ENCODE measurements at regions not wholly inside any gene's neighbourhood (a gene's known extent, or its start where the extent isn't known, plus 50 kb on each side); places are given as distances from the start of the nearest gene placed in this dataset.

DNA sequence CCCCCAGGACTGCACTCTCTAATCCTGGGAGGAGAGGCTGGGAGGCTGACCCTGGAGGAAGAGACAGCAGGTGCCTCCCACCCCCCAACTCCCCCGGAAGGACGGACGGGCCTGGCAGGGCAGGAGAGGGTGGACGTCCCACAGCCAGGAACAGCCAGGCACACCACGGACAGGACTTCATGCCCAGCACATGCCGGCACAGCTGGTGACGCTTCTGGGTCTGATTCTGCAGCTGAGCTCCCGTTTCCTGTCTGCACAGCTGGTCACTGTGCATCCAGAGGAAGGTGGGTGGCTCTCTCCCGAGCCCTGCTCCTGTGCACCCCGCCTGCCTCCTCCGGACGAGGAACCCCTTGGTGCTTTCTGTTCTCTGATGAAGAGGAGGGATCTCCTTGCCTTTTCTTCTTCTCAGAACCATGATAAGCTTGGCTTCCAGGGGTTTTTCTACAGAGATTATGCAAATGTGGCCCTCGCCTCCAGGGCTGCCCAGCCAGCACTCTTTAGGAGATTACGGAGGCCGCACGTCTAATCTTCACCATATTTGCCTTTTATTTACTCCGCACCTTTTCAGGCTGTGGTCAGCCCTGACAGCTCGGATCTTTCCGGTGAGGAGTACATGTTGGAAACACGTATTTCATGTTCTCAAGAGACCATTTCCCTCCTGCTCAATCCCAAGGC lies 1295.8 kb downstream of the BRD1 start:
- no peak overlapping the region for H3K4me3 ChIP-seq (ENCODE audit: low read length)
- no peak for DNase-seq (ENCODE audit: low read depth, low spot score)

GRCh38 chr22:48531108-48531507 lies 1296.6 kb downstream of the BRD1 start:
- no peak for DNase-seq (ENCODE audit: low read depth, low spot score)
- no peak overlapping the region for H3K4me3 ChIP-seq (ENCODE audit: low read length)

- DNase-seq (ENCODE audit: low read depth, low spot score) = no peak
- H3K4me3 ChIP-seq (ENCODE audit: low read length) = no peak overlapping the region
Observed at GRCh38 chr22:48530666-48531065, 1297.0 kb downstream of the BRD1 start.

GRCh38 chr22:48528221-48528915 lies 1299.3 kb downstream of the BRD1 start:
- no peak overlapping the region for H3K4me3 ChIP-seq (ENCODE audit: low read length)
- no peak for DNase-seq (ENCODE audit: low read depth, low spot score)

GRCh38 chr22:48523761-48524160 lies 1303.9 kb downstream of the BRD1 start:
- no peak for DNase-seq (ENCODE audit: low read depth, low spot score)
- no peak overlapping the region for H3K4me3 ChIP-seq (ENCODE audit: low read length)

DNA sequence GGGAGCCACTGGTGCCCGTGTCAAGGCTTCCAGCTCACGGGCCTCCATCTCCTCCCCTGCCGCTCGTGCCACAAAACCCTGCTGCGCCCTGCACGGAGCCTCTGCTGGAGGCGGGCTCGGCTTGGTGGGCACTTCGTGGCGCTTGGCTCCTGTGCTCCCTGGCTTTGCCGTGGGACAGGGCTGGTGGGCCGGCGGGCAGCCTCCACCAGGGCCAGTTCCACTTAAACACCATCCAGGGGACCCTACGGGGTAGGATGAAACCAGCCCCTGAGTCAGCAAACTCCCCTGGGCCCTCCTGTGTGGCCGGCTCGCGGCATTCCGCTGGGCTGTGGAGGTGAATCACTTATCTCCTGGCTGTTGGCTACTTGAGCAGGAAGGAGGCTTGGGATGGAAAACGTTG lies 1304.6 kb downstream of the BRD1 start:
- no peak for DNase-seq (ENCODE audit: low read depth, low spot score)

DNA sequence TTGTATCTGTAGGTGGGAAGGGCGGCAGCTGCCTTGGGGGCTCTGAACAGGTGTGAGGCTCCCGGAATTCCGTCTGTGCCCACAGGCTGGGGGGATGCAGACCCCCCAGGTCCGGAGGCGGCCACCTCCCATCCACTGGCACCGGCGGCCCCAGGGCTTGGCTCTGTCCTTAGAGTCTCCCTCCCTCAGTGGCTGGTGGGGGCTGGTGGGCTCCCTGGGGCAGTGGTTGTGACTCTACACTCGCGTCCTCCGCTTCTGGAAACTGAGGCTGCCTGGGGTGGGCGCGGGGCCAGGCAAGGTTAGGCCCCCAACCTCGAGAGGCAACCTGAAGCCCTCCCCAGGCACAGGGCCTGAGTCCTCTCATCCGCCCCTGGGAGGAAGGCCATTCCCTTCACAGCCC lies 1305.4 kb downstream of the BRD1 start:
- DNase-seq (ENCODE audit: low read depth, low spot score) = no peak
- H3K4me3 ChIP-seq (ENCODE audit: low read length) = no peak overlapping the region

More for the DNA sequence above, 1304.6 kb downstream of the BRD1 start:
- H3K4me3 ChIP-seq (ENCODE audit: low read length) = no peak overlapping the region

GRCh38 chr22:48520884-48521588 lies 1306.6 kb downstream of the BRD1 start:
- DNase-seq (ENCODE audit: low read depth, low spot score) = peak; percentile 1
- no peak overlapping the region for H3K4me3 ChIP-seq (ENCODE audit: low read length)

DNA sequence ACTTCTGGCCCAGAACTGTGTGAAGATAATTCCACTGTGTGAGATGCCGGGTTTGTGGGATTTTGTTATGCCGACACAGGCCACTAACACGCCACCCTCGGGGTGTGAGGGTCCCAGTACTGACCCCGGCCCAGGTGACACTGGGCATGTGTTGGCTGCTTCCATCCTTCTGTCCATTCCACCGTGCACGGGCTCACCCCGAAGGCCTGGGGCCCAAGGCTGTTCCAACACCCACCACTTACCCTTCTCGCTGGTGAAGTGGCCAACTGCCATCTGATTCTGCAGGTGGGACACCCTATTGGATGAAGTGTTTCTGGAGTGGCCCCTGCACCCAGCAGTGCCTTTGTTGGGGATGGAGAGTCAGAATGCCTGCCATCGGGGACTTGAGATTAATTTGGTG lies 1307.5 kb downstream of the BRD1 start:
- no peak for DNase-seq (ENCODE audit: low read depth, low spot score)
- H3K4me3 ChIP-seq (ENCODE audit: low read length) = no peak overlapping the region

DNA sequence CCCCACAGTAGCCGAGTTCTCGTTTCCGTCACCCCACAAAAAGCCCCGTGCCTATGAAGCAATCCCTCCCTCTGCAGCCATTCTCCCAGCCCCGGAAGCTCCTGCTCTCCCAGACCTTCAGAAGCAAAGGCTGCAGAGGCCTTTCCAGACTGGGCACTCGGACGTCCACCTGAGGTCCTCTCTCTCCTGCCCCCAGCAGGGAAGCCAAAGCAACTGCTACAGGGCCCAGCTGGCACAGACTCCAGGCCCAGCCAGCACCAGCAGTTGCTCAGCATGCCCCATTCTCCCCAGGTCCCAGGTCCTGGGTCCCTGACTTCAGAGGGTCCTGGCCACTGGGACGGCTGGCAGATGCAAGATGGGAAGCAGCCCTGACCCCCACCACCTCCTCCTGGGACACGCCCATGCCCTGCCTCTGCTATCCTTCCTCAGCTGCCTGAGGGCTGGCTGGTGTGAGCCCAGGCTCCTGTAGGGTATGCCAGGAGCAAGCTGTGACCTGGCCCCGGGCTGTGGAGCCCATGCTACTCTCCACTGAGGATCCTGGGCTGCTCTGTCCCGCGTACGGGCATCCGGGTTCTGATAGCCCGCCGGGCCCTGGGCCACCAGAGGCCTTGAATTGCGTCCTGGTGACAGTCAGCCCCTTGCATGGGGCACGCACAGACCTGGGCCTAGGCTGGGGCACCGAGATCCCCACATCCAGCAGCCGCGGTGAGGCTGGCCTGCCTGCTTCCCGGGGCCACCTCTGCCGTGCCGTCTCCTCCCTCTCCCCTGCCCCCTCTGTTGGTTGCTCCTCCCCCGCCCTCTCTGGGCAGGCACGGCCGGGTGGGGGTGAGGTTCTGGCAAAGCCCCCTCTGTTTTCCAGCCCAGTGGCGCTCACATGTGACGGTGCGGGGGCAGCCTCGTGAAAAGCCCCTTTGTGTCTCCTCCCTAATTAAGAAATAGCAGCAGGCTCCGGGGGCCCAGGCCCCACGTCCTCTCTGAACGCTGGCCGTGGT lies 1310.3 kb downstream of the BRD1 start:
- no peak overlapping the region for H3K4me3 ChIP-seq (ENCODE audit: low read length)
- no peak for DNase-seq (ENCODE audit: low read depth, low spot score)

- no peak overlapping the region for H3K4me3 ChIP-seq (ENCODE audit: low read length)
- DNase-seq (ENCODE audit: low read depth, low spot score) = no peak
Observed at GRCh38 chr22:48516571-48516970, 1311.1 kb downstream of the BRD1 start.

- DNase-seq (ENCODE audit: low read depth, low spot score) = no peak
- no peak overlapping the region for H3K4me3 ChIP-seq (ENCODE audit: low read length)
Observed at GRCh38 chr22:48515571-48516200, 1312.0 kb downstream of the BRD1 start.

DNA sequence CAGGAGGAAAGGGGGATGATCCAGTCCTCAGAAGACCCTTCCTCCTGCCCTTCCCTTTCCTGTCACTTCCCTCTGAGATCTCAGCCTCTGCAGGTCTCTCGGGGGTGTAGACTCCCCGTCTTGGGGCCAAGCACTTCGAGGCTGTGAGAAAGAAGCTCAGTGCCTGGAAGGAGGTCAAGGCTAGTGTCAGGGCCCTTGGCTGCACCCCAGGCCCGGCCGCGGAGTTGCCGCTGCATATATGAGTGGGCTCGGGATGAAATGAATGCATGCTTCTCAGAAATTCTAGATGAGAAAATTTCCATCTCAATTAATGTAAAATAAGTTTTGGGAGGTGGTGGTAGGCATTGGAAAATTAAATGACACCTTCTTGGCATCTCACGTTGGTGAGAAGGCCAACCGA lies 1313.7 kb downstream of the BRD1 start:
- H3K4me3 ChIP-seq (ENCODE audit: low read length) = no peak overlapping the region
- DNase-seq (ENCODE audit: low read depth, low spot score) = no peak

DNA sequence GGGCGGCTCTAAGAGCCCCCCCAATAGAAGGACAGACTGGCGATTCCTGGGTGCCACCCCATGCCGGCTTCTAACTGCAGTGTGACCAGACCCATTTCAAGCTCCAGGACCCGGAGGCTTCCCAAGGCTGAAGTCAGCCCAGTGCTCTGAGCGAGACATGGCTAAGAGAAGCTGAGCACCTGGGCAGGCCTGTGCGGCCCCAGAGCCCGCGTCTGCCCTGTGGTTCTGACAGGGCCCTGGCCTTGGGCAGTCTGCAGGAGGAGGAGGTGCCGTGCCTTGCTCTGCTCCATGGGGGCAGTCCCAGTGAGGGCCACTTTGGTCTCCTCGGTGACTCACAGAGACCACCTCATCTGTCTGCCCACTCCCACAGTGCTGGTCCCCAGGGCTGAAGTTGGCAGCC lies 1314.2 kb downstream of the BRD1 start:
- no peak for DNase-seq (ENCODE audit: low read depth, low spot score)
- H3K4me3 ChIP-seq (ENCODE audit: low read length) = no peak overlapping the region

DNA sequence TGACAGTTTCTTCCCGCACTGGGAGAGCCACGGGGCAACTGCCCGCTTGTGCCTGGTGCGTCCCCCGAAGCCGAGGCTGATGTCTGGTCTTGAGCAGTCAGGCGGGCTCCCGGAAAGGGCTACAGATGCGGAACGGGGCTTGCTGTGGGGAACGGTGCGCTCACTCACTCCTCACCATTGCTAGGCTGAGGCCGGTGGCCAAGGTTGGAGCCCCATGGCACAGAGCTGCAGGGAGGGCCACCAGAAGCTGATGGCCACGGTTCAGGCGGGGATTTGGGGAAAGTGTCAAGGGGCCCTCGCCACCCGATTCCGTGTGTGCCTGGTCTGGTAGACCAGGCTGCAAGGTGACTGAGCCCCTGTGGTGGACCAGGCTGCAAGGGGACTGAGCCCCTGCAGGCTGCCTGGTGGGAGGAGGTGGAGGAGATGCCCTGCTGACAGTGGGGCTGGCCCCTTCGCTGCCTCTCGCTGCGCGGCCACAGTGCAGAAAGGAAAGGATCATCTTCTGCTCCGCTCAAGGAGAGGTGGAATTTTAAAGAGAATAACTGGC lies 1315.8 kb downstream of the BRD1 start:
- DNase-seq (ENCODE audit: low read depth, low spot score) = no peak
- H3K4me3 ChIP-seq (ENCODE audit: low read length) = no peak overlapping the region

- H3K4me3 ChIP-seq (ENCODE audit: low read length) = no peak overlapping the region
- no peak for DNase-seq (ENCODE audit: low read depth, low spot score)
Observed at GRCh38 chr22:48511211-48511610, 1316.5 kb downstream of the BRD1 start.

DNA sequence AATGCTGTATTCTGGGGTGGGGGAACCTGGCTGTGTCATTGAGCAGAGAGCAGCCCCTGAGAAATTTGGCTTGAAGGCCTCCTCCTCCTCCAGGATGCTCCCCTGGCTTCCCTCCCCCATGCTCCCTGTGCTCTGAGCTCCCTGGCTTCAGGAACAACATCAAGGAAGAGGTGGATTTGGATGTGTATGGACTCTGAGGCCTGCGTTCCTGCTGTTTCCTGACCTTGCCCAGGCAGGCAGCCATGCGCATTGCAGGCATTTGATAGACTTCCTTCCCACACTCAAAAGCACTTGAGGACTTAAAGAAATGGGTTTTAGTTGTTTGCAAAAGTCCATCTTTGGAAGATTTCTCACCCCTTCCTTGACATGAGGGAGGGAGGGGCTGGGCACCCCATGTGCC lies 1317.1 kb downstream of the BRD1 start:
- no peak overlapping the region for H3K4me3 ChIP-seq (ENCODE audit: low read length)
- DNase-seq (ENCODE audit: low read depth, low spot score) = no peak

GRCh38 chr22:48507595-48508350 lies 1319.9 kb downstream of the BRD1 start:
- no peak for DNase-seq (ENCODE audit: low read depth, low spot score)
- no peak overlapping the region for H3K4me3 ChIP-seq (ENCODE audit: low read length)

Data from Jurkat, Clone E6-1 (cell line).